PFSK-1 (cell line): ENCODE measurements at regions not wholly inside any gene's neighbourhood (a gene's known extent, or its start where the extent isn't known, plus 50 kb on each side); places are given as distances from the start of the nearest gene placed in this dataset.

Experiments used
- FOXP2 ChIP-seq: optimal IDR thresholded peaks from 2 replicates; pipeline ENCODE3; 2011; ENCODE audit warnings: borderline replicate concordance, control low read depth, inconsistent platforms; ENCODE audit not compliant: insufficient read depth; ENCODE audit errors: extremely low read length, extremely low read depth
- POLR2AphosphoS5 ChIP-seq: IDR thresholded peaks from 2 replicates; pipeline ENCODE4 v1.6.1; 2012; ENCODE audit warnings: low read depth, mild to moderate bottlenecking, control low read depth, low read length, moderate library complexity
- SIN3A ChIP-seq: IDR thresholded peaks from 2 replicates; pipeline ENCODE4 v1.6.1; 2012; ENCODE audit warnings: mild to moderate bottlenecking, low read length, moderate library complexity, borderline replicate concordance; ENCODE audit not compliant: insufficient read depth
- TAF1 ChIP-seq: IDR thresholded peaks from 2 replicates; pipeline ENCODE4 v1.6.1; 2012; ENCODE audit warnings: low read length, control low read depth, borderline replicate concordance; ENCODE audit not compliant: insufficient read depth
- TF ChIP-seq, protein P1 (sequence below), 2 experiments: IDR thresholded peaks; 2 replicates each; pipeline versions ENCODE4 v1.6.1 to v1.8.0; 2011 to 2012; ENCODE audit warnings: low read depth in 2 of 2, low read length in 2 of 2, control low read depth in 1 of 2, inconsistent platforms in 1 of 2, mild to moderate bottlenecking in 1 of 2, moderate library complexity in 1 of 2; ENCODE audit not compliant: insufficient read depth in 1 of 2

DNA sequence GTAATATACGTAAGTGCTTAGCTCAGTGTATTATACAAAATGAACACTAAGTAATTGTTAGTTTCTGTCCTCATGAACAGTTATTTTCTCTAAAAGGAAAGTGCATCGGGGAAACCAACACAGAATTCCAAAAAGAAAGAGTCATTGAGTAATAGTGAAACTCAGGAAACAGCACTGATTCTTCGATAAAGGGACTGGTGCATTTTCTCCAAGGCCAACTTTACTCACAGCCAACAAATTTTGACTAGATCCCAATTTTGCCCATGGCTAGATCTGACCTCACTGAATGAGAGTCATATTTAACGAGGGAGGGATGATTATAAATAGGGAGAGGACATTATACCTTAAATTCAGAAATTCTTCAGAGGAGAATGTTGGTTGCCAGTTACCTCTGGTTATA is 390.9 kb upstream of the NRSN1 start:
- no peak for TF ChIP-seq TAF1
- TF ChIP-seq SIN3A, result no peak
- no peak for TF ChIP-seq POLR2AphosphoS5
- no peak for TF ChIP-seq FOXP2
- TF ChIP-seq, protein P1, sequence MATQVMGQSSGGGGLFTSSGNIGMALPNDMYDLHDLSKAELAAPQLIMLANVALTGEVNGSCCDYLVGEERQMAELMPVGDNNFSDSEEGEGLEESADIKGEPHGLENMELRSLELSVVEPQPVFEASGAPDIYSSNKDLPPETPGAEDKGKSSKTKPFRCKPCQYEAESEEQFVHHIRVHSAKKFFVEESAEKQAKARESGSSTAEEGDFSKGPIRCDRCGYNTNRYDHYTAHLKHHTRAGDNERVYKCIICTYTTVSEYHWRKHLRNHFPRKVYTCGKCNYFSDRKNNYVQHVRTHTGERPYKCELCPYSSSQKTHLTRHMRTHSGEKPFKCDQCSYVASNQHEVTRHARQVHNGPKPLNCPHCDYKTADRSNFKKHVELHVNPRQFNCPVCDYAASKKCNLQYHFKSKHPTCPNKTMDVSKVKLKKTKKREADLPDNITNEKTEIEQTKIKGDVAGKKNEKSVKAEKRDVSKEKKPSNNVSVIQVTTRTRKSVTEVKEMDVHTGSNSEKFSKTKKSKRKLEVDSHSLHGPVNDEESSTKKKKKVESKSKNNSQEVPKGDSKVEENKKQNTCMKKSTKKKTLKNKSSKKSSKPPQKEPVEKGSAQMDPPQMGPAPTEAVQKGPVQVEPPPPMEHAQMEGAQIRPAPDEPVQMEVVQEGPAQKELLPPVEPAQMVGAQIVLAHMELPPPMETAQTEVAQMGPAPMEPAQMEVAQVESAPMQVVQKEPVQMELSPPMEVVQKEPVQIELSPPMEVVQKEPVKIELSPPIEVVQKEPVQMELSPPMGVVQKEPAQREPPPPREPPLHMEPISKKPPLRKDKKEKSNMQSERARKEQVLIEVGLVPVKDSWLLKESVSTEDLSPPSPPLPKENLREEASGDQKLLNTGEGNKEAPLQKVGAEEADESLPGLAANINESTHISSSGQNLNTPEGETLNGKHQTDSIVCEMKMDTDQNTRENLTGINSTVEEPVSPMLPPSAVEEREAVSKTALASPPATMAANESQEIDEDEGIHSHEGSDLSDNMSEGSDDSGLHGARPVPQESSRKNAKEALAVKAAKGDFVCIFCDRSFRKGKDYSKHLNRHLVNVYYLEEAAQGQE (IDR thresholded peaks at IDR 0.05; ENCODE audit: insufficient read depth in 1 of 2, low read depth in 2 of 2, low read length in 2 of 2), result no peak
